H1 (cell line): ENCODE measurements at regions not wholly inside any gene's neighbourhood (a gene's known extent, or its start where the extent isn't known, plus 50 kb on each side); places are given as distances from the start of the nearest gene placed in this dataset.

ENCODE experiments used
- CTCF ChIA-PET: fragments of 300-600 bp; sonication (Branson Sonifier 250); formaldehyde crosslinking; loops from one replicate; lab custom pipeline; 2021; ENCODE audit not compliant: partially characterized antibody; lab: Charles Lee
- POLR2A ChIA-PET: fragments of 300-600 bp; sonication (Branson Sonifier 250); formaldehyde crosslinking; loops from one replicate; lab custom pipeline; 2021; ENCODE audit warnings: inconsistent platforms; ENCODE audit not compliant: partially characterized antibody; lab: Charles Lee
- DNase-seq, 2 experiments: peaks; one replicate each; pipeline versions ENCODE4 v3.0.0 to v3.0.0-alpha.2; 2010 to 2022; ENCODE audit warnings: low spot score in 2 of 2, low read depth in 1 of 2, mixed read lengths in 1 of 2
- FAIRE-seq: peaks from 2 replicates; lab custom pipeline; 2011; peaks lifted over from hg19 to GRCh38; lab: Jason Lieb, UNC
- H2AFZ ChIP-seq: 2 replicates; pipeline ENCODE4 v1.8.1; 2012; ENCODE audit warnings: low read length, inconsistent platforms
- H2AK5ac ChIP-seq: 2 replicates; pipeline ENCODE4 v1.6.1; 2013; ENCODE audit warnings: low read depth, low read length
- H2BK120ac ChIP-seq: replicated peaks from 2 replicates; pipeline ENCODE3; 2013; ENCODE audit warnings: low read depth, low read length, inconsistent platforms
- H2BK12ac ChIP-seq: 2 replicates; pipeline ENCODE4 v1.6.1; 2013; ENCODE audit warnings: low read depth, low read length
- H2BK15ac ChIP-seq: 2 replicates; pipeline ENCODE4 v1.6.1; 2013; ENCODE audit warnings: low read length
- H2BK20ac ChIP-seq: 2 replicates; pipeline ENCODE4 v1.6.1; 2013; ENCODE audit warnings: low read length
- H2BK5ac ChIP-seq: 2 replicates; pipeline ENCODE4 v1.6.1; 2013; ENCODE audit warnings: low read depth, low read length
- H3K14ac ChIP-seq: 2 replicates; pipeline ENCODE4 v1.6.1; 2013; ENCODE audit warnings: inconsistent platforms; ENCODE audit not compliant: insufficient read length
- H3K18ac ChIP-seq: 2 replicates; pipeline ENCODE4 v1.6.1; 2013; ENCODE audit warnings: low read length; ENCODE audit errors: extremely low read depth
- H3K23ac ChIP-seq: 2 replicates; pipeline ENCODE4 v1.6.1; 2013; ENCODE audit warnings: inconsistent platforms; ENCODE audit not compliant: insufficient read length
- H3K23me2 ChIP-seq: 2 replicates; pipeline ENCODE4 v1.6.1; 2013; ENCODE audit warnings: low read depth, low read length
- H3K27ac ChIP-seq: 2 replicates; pipeline ENCODE4 v1.6.1; 2011; ENCODE audit warnings: low read depth, low read length, inconsistent platforms
- H3K27me3 ChIP-seq, 4 experiments: replicated peaks in 1 of 4; 1 replicate in 1 of 4; 2 replicates in 3 of 4; pipeline versions ENCODE4 v1.6.1 to v1.8.1; 2011 to 2013; ENCODE audit warnings: low read length in 3 of 4, mild to moderate bottlenecking in 3 of 4, inconsistent platforms in 2 of 4, mixed read lengths in 2 of 4, moderate library complexity in 1 of 4; ENCODE audit not compliant: control insufficient read depth in 3 of 4, insufficient read depth in 3 of 4; ENCODE audit errors: extremely low read depth in 1 of 4
- H3K36me3 ChIP-seq, 4 experiments: 2 replicates each; pipeline versions ENCODE4 v1.6.1 to v1.8.1; 2011 to 2013; ENCODE audit warnings: mild to moderate bottlenecking in 4 of 4, low read length in 3 of 4, moderate library complexity in 2 of 4, control low read depth in 1 of 4, inconsistent platforms in 1 of 4; ENCODE audit not compliant: insufficient read depth in 4 of 4, control insufficient read depth in 2 of 4
- H3K4ac ChIP-seq: replicated peaks from 2 replicates; pipeline ENCODE3; 2013; ENCODE audit warnings: low read length, low read depth, mixed read lengths, inconsistent platforms; ENCODE audit not compliant: insufficient read length
- H3K4me1 ChIP-seq, 4 experiments: replicated peaks in 1 of 4; 1 replicate in 1 of 4; 2 replicates in 3 of 4; pipeline versions ENCODE4 v1.6.1 to v1.8.1; 2011 to 2013; ENCODE audit warnings: low read length in 3 of 4, inconsistent platforms in 2 of 4, mixed read lengths in 1 of 4; ENCODE audit not compliant: insufficient read depth in 4 of 4, control insufficient read depth in 3 of 4
- H3K4me2 ChIP-seq, 2 experiments: 2 replicates each; pipeline versions ENCODE4 v1.6.1 to v1.8.1; 2011 to 2013; ENCODE audit warnings: low read depth in 2 of 2, low read length in 2 of 2, control low read depth in 1 of 2, inconsistent platforms in 1 of 2, mild to moderate bottlenecking in 1 of 2; ENCODE audit not compliant: insufficient read depth in 1 of 2
- H3K4me3 ChIP-seq, 4 experiments: fragments of 200-600, 300-600 bp in 1 of 4; sonication (generic), shearing (Covaris generic), sonication (Bioruptor Twin) in 1 of 4; 2 replicates each; pipeline versions ENCODE4 v1.5.1 to v1.8.1; 2011 to 2016; ENCODE audit warnings: low read length in 4 of 4, low read depth in 3 of 4, control low read depth in 2 of 4, inconsistent platforms in 2 of 4, mild to moderate bottlenecking in 2 of 4, mixed read lengths in 1 of 4, moderate library complexity in 1 of 4; ENCODE audit not compliant: insufficient read depth in 2 of 4; ENCODE audit errors: extremely low read depth in 1 of 4
- H3K56ac ChIP-seq: replicated peaks from 2 replicates; pipeline ENCODE3; 2013; ENCODE audit warnings: low read depth, mild to moderate bottlenecking, mixed read lengths, low read length, inconsistent platforms; ENCODE audit not compliant: insufficient read length
- H3K79me1 ChIP-seq: 2 replicates; pipeline ENCODE4 v1.6.1; 2013; ENCODE audit warnings: low read depth, low read length, control low read depth
- H3K79me2 ChIP-seq, 2 experiments: 2 replicates each; pipeline versions ENCODE4 v1.6.1 to v1.8.1; 2012 to 2013; ENCODE audit warnings: low read length in 2 of 2, mild to moderate bottlenecking in 2 of 2, inconsistent platforms in 1 of 2; ENCODE audit not compliant: insufficient read depth in 2 of 2, control insufficient read depth in 1 of 2
- H3K9ac ChIP-seq, 4 experiments: replicated peaks in 1 of 4; 1 replicate in 1 of 4; 2 replicates in 3 of 4; pipeline versions ENCODE4 v1.6.1 to v1.8.1; 2011 to 2013; ENCODE audit warnings: low read depth in 3 of 4, low read length in 3 of 4, control low read depth in 2 of 4, mild to moderate bottlenecking in 2 of 4, moderate library complexity in 2 of 4, inconsistent platforms in 1 of 4; ENCODE audit errors: extremely low read depth in 1 of 4
- H3K9me3 ChIP-seq, 2 experiments: 2 replicates each; pipeline versions ENCODE4 v1.6.1 to v1.8.1; 2012 to 2013; ENCODE audit warnings: mild to moderate bottlenecking in 2 of 2, moderate library complexity in 2 of 2, control low read depth in 1 of 2, inconsistent platforms in 1 of 2, low read depth in 1 of 2, low read length in 1 of 2, mixed read lengths in 1 of 2; ENCODE audit not compliant: insufficient read depth in 2 of 2
- H4K20me1 ChIP-seq, 2 experiments: replicated peaks in 1 of 2; 2 replicates each; pipeline versions ENCODE3 to v1.8.1; 2011 to 2013; ENCODE audit warnings: inconsistent platforms in 2 of 2, low read length in 2 of 2, mild to moderate bottlenecking in 1 of 2; ENCODE audit not compliant: insufficient read depth in 2 of 2, control insufficient read depth in 1 of 2
- H4K5ac ChIP-seq: 2 replicates; pipeline ENCODE4 v1.6.1; 2013; ENCODE audit warnings: low read length, low read depth, mixed read lengths, inconsistent platforms; ENCODE audit not compliant: insufficient read length
- H4K8ac ChIP-seq: 2 replicates; pipeline ENCODE4 v1.8.0; 2013; ENCODE audit warnings: mild to moderate bottlenecking, moderate library complexity, low read length, inconsistent platforms; ENCODE audit not compliant: insufficient read depth; ENCODE audit errors: extremely low read depth
- H4K91ac ChIP-seq: replicated peaks from 2 replicates; pipeline ENCODE3; 2013; ENCODE audit warnings: low read length, mixed read lengths, inconsistent platforms; ENCODE audit not compliant: insufficient read length
- ASH2L ChIP-seq: fragments of 200-600, 300-600 bp; sonication (generic); IDR thresholded peaks from one replicate; pipeline ENCODE4 v1.7.1; 2017; ENCODE audit warnings: low read length
- EGR1 ChIP-seq: IDR thresholded peaks from 2 replicates; pipeline ENCODE4 v1.6.1; 2011; ENCODE audit warnings: low read depth, low read length, borderline replicate concordance
- EP300 ChIP-seq, 2 experiments: IDR thresholded peaks; 1 replicate in 1 of 2; 2 replicates in 1 of 2; pipeline ENCODE4 v1.6.1; 2011 to 2012; ENCODE audit warnings: low read depth in 2 of 2, low read length in 2 of 2, mild to moderate bottlenecking in 2 of 2, borderline replicate concordance in 1 of 2, inconsistent platforms in 1 of 2, moderate library complexity in 1 of 2
- FOSL1 ChIP-seq: IDR thresholded peaks from 2 replicates; pipeline ENCODE4 v1.6.1; 2011; ENCODE audit warnings: mild to moderate bottlenecking, low read depth, low read length, moderate library complexity; ENCODE audit not compliant: insufficient read depth
- KDM1A ChIP-seq: fragments of 200-600, 300-600 bp; sonication (generic); IDR thresholded peaks from 2 replicates; pipeline ENCODE4 v1.7.1; 2016; ENCODE audit warnings: mild to moderate bottlenecking, low read length, borderline replicate concordance
- SIN3A ChIP-seq, 2 experiments: IDR thresholded peaks in 1 of 2; conservative IDR thresholded peaks in 1 of 2; 2 replicates each; pipeline ENCODE4 v1.6.1; 2011 to 2012; ENCODE audit warnings: low read length in 2 of 2, improper control_type of control experiment in 1 of 2, low read depth in 1 of 2, mild to moderate bottlenecking in 1 of 2
- TCF12 ChIP-seq: IDR thresholded peaks from 2 replicates; pipeline ENCODE4 v1.6.1; 2011; ENCODE audit warnings: low read depth, mild to moderate bottlenecking, low read length
- ZNF274 ChIP-seq: IDR thresholded peaks from 2 replicates; pipeline ENCODE4 v1.7.0; 2012; ENCODE audit warnings: low read length, borderline replicate concordance; ENCODE audit errors: extremely low read depth
- WGBS, 2 experiments: shearing (Covaris generic) in 1 of 2; methylation state at CpG; one replicate each; pipeline versions ENCODE4 v1.1.6 to v1.1.7; 2013 to 2015; ENCODE audit warnings: low lambda C conversion rate in 2 of 2, mixed read lengths in 2 of 2, inconsistent platforms in 1 of 2, low coverage in 1 of 2, missing lambda C conversion rate in 1 of 2; ENCODE audit not compliant: insufficient replicate concordance in 2 of 2, insufficient coverage in 1 of 2, insufficient read length in 1 of 2; ENCODE audit errors: extremely low coverage in 1 of 2, missing lambda C conversion rate in 1 of 2; 5-methylcytosine and 5-hydroxymethylcytosine counted together

DNA sequence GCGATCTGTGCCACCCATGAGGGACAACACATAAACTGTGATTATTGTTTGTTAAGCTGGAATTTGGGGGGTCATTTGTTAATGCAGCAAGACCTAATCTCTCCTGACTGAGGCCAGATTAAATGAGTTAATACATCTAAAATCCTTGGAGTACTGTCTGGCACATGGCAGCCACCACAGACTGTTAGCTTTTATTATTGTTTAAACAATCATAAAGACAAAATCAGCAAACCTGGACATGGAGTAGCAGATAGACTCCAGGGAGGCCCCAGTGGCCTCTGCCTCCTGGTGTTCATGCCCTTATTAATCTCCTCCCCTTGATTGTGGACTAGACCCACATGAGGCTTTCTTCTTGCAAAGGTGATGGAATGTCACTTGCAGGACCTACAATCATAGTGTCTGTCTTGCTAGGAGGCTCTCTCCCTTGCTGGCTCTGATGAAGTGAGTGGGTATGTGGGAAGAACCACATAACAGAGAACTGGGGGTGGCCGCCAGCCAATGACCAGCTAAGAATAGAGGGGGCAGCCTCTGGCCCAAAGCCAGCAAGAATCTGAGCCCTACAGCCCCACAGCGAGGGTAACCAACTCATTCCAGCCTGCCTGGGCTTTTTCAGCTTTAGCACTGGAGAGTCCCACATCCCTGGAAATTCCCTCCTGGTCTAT, 142.0 kb downstream of the SCARB1 start:
- H3K4me1 ChIP-seq, result no peaks in the 10 kb centered on the region
- H3K9ac ChIP-seq, result no peak overlapping the region
- H4K8ac ChIP-seq, result no peak overlapping the region
- no peak overlapping the region for H4K5ac ChIP-seq
- no peak overlapping the region for H2AFZ ChIP-seq
- H3K27ac ChIP-seq, result no peak overlapping the region
- no peaks in the 10 kb centered on the region for H3K27me3 ChIP-seq
- no peak overlapping the region for H2BK20ac ChIP-seq
- H4K20me1 ChIP-seq, result peaks cover 0 to 2% of the 10 kb centered on the region in 2 experiments
- H3K79me1 ChIP-seq, result no peaks in the 10 kb centered on the region; the same call in 1 of the 2 replicates
- CTCF ChIA-PET, result interaction anchor here (0.6 to 2.1 kb wide), 9 partner anchors 9 to 178 kb away, joined by 3 to 11 read pairs (median 3); no protein-coding TSS in a partner anchor
- H2BK15ac ChIP-seq, result no peak overlapping the region
- TF ChIP-seq ASH2L (no peak), SIN3A (conservative IDR thresholded peaks at IDR 0.05 in 1 of 2, IDR thresholded peaks at IDR 0.05 in 1 of 2; ENCODE audit: low read depth in 1 of 2, low read length in 2 of 2) (no peak), KDM1A (no peak), FOSL1 (no peak), TCF12 (no peak), ZNF274 (no peak), EGR1 (no peak), EP300 (IDR thresholded peaks at IDR 0.05; ENCODE audit: borderline replicate concordance in 1 of 2, low read depth in 2 of 2, low read length in 2 of 2) (no peak)
- 80% methylated on average over 3 of the region's 3 CpGs; no CpG with 5 or more reads in 1 of the 2 experiments for WGBS, 2 experiments
- H3K4me2 ChIP-seq, result no peak overlapping the region
- H3K36me3 ChIP-seq, result no peaks in the 10 kb centered on the region
- no peaks in the 10 kb centered on the region for H3K9me3 ChIP-seq
- H3K23me2 ChIP-seq, result no peaks in the 10 kb centered on the region
- no peak overlapping the region for H2BK12ac ChIP-seq
- H3K56ac ChIP-seq, result no peak overlapping the region
- no peak overlapping the region for H3K4ac ChIP-seq
- no peak overlapping the region for H3K23ac ChIP-seq
- H2AK5ac ChIP-seq, result no peak overlapping the region
- H3K14ac ChIP-seq, result no peak overlapping the region
- H3K4me3 ChIP-seq, result no peak overlapping the region
- DNase-seq (no peak), FAIRE-seq (no peak)
- no peak overlapping the region for H2BK120ac ChIP-seq
- POLR2A ChIA-PET, result no interaction called here
- H3K18ac ChIP-seq, result no peak overlapping the region
- no peak overlapping the region for H4K91ac ChIP-seq
- H2BK5ac ChIP-seq, result no peak overlapping the region
- H3K79me2 ChIP-seq, result no peaks in the 10 kb centered on the region
